HG03439 (cell line): ENCODE measurements at regions not wholly inside any gene's neighbourhood (a gene's known extent, or its start where the extent isn't known, plus 50 kb on each side); places are given as distances from the start of the nearest gene placed in this dataset.
"Not testable (repeated sequence)": the region's sequence is repeated elsewhere in the genome, so short reads cannot be mapped to it uniquely, and the experiment has no call there.

Experiments used
- ATAC-seq: cut with Tn5 transposase; IDR thresholded peaks from one replicate; pipeline ENCODE4 v1.9.1; 2021; ENCODE audit warnings: mild to moderate bottlenecking, moderate library complexity; ENCODE audit not compliant: unreplicated experiment

DNA sequence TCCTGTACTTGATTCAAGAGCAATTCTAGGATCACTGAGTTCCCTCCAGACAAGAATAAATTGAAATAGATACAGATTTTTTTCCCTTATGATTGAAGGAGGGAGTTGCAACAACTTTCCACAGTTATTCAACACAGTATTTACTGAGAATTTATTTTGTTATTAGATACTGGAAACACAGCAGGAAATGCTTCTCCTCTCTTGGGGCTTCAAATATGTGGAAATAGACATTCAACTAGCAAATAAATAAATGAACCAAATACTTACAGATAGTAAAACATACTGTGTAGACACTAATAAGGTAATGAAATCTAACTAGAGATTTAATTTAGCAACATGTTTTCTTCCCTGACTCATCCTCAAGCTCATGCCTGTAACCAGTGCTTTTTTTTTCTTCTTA, 169.2 kb downstream of the LNPK start:
- ATAC-seq, result no peak

DNA sequence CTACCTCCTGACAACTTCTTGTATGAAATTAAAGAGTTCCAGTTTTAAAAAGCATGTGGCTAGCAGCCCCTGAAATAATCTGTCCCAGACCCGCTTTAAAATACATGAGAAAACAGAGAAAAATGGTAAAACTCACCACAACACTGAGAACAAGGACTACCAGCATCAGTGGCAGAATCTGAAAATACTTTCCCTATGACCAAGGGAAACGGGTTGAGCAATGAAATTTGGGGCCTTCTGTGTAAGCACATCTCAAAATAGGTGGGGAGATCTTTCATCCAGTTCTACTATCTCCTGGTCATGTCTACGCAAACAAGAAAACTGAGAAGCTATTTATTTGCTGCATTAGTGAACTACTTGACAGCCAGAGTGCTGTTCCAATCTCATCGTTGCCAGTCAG, 172.3 kb downstream of the LNPK start:
- no peak for ATAC-seq

DNA sequence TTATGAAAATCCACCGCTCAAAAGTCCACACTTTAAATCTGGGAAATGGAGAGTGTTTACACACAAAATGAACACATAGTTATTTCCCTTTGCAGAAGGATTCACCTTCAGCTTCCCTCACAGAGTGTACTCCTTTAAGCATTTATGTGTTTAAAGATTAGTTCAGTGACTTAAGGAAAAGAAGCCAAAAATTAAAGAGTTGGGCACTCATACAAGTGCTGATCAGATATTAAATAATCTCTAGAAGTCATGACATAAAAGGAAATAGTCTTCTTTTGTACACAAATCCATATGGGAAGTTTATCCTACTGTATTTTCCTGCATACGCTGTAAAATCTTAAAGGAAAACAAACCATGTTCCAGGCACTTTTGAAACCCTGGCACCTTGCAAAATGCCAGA, 174.2 kb downstream of the LNPK start:
- no peak for ATAC-seq

DNA sequence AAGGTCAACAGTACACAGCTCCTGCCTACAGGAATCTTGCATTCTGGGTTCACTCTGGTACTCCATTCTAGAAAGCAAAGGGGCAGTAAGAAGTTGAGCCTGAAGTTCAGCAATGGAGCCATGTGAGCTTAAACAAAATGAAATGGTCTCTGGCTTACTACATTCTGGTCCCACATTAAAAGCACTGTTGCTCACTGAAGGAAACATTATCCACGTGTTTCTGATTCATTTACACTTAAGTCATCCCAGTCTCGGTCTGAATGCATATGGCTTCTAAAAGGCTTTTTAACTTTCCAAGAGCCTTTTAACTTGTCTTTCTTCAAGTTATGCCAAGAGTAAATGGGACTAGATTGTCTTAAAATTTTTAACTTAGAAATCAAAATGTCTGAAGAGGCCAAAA, 177.8 kb downstream of the LNPK start:
- ATAC-seq, result no peak

DNA sequence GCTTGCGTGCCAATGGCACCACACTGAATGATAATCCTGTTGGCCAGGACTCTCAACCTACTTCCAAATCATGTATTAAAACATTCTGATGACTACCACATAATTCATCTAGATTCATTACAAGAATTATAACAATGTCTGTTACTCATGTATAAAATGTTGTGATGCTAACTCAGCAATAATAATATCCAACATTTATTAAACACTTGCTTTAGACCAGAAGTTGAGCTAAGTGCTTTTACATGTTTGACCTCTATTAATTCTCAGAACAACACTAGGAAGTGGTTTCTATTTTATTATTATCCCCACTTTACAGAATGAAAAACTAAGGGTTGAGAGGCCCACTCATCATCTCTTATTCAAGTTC, 178.4 kb downstream of the LNPK start:
- ATAC-seq, result no peak

DNA sequence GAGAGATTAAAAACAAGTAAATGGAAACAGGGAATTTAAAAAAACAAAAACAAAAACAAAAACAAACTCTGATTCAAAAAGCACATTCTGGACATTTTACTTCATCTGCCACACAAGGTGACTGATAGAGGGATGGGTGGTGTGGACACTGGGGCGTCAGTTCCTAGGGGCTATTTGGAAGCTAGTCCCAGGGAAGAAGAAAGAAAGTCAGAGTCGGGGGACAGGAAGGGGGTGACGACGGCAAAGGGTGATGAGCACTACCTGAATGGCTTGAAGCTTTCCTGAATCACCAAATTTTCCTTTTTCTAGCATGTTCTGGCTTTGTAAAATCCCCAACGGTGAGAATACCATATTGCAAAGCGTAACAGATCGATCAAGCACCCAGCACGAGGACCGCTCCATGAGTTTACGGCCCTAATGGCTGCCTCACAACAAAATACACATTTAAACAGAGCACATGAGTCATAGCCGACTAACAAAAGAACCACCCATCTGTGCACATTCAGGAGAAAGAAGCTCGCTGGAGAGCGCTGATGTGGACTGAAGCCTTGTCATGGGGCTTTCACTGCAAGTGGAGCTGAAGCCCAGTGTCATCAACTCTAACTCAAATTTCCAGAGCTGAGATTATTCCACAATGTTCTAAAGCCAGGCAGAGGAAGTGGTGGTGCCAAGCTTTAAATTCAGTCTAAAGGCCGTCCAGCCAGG, 178.9 kb downstream of the LNPK start:
- ATAC-seq, result no peak

DNA sequence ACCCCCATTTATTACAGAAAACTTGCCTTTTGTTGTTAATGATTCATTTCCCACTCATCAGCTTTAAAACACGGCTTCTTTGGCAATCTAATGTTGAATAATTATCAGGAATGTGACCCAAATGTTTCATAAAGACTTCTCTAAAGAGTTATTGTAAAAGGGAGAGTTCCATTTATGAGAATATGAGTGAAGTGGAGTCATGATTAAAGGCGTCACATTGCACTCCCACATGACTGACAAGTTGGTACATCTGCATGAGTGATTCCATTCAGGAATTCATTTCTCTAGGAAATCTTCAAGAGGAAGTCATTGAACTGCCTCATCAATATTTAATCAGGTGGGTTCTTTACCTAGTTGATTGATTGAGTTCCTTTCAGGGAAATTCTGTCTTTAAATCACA, 184.8 kb downstream of the LNPK start:
- ATAC-seq, result no peak

DNA sequence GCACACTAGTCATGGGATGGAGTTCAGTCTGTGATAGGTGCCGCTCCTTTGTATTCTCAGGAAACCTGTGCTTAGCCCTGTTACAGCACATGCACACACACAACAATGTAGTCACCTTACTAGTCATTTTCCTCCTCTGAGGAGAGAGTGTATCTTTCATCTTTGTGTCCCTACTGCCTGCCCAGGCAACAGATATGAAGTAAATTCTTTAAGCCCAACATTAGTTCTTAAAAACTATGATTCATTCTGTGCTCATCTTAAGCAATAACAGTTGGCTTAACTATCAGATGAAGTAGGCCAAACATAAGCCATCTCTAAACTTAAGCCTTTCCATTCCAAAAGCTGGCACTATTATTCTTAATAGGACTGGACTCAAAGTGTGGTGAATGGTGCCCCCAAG, 186.5 kb downstream of the LNPK start:
- ATAC-seq, result no peak

DNA sequence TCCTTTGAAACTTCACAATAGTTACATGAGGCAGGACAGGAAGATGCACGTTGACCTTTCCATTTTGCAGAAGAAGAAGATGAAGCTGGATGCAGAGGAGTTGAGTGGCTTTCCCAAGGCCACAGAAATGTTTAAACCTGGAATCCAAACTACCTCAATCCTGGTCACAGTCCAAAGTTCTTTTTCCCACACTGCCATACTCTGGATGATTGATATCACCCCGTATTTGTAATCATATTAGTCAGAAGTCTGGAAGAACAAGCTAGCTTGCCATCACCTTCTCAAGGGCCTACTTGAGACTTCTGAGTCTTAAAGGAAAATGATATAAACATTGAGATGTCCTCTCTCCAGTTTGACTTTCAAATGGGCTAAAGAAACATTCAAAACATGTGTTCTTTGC, 190.1 kb downstream of the LNPK start:
- ATAC-seq, result no peak

DNA sequence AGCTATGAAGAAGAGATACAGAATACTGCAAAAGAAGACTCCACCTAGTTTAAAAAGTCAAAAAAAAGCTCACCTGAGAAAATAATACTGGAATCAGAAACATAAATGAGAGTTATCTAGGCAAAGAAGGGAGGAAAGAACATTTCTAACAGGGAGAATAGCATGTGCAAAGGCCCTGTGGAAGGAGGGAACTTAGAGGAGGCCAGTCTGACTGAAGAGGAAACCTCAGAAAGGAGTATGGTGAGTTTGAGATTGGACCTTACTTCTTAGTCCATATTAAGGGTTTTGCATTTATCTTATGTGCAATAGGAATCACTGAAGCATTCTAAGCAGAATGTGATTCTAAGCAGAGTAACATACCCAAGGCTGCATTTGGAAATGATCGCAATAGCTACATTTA, 193.2 kb downstream of the LNPK start:
- no peak for ATAC-seq

DNA sequence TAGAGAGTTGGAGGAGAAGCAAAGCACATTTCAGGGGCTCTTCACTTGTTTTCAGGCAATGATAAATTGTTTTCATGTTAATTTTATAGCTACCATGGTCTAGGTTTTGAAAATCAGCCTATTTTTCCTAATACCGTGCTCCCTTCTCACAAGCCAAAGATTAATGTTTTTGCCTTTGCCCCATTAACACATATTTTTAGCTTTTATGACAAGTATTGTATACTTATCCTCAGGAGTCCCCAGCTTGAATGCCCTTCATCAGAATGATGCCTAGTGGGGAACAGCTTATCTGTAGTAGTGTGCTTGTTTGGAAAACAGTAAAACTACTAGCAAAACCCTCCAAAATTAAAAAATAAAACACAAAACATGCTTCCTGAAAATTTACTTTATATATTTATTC, 194.0 kb downstream of the LNPK start:
- ATAC-seq, result no peak

DNA sequence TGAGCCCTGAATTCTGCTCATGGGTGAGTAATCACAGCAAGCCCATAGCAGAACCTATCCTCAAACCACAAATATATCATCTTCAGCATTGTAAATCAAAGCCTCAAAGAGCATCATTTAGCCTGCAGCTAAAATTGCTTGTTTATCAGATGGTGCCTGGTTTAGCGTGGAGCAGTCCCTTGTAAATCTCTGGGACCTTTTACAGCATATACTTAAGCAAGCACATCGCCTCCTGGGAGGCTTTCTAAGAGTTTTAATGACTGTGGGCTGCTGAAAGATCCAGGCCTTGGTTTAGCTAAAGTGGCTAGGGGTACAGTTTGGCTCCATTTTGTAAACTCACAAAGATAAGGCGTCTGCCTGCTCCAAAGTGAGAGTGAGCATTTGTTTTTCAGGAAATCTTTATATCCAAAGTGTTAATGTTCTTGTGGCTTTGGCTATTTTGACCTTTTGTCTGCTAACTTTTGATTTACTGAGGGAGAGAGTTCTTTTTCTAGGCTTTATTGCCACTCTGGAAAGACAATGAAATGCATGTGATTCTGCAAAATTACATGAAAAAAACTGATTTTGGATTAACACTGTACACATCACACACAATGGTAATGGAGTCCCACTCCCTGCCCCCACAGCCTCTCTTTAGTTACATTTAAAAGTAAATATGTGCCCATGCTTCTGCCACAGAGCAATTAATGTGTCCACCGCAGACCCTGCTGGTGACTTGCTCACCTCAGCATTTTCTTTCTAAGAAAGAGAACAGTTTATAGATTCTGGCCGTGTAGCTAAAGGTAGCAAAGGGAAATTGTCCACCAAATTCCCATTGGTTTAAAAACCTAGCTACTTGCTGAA, 194.8 kb downstream of the LNPK start:
- ATAC-seq, result no peak

DNA sequence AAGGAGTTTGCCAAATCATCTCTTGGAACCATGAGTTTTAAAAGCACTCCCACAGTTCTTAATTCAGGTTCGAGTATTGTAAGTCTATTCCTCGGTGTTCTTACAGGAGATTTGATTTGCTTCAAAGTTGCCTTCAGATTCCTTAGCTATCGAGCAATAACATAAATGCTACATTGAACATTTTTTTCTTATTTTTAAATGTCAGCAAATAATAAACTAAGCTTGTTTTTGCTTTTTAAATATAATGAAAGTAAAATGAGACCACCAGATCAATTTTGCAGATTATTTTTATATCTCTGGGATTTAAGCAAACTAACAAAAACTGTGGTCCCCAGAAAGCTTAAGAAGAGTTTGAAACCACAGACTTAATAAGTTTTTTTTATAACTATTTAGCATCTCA, 195.5 kb downstream of the LNPK start:
- ATAC-seq, result no peak

DNA sequence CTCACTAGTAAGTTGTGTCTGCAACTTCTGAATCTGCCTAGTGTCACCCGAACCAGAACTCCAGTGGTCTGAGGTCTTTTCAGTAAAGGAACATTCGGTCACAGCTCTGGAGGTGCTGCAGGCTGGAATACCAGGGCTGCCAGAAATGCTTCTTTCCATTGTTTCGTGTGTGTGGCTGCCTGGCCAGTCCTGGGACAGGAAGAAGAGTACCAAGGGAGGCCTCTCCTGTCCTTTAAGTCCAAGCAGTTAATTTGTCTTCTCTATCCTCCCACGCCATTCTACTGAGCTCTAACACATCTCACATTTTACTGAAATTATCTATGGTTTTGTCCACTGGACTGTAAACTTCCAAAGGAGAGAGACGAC, 196.0 kb downstream of the LNPK start:
- ATAC-seq, result no peak

DNA sequence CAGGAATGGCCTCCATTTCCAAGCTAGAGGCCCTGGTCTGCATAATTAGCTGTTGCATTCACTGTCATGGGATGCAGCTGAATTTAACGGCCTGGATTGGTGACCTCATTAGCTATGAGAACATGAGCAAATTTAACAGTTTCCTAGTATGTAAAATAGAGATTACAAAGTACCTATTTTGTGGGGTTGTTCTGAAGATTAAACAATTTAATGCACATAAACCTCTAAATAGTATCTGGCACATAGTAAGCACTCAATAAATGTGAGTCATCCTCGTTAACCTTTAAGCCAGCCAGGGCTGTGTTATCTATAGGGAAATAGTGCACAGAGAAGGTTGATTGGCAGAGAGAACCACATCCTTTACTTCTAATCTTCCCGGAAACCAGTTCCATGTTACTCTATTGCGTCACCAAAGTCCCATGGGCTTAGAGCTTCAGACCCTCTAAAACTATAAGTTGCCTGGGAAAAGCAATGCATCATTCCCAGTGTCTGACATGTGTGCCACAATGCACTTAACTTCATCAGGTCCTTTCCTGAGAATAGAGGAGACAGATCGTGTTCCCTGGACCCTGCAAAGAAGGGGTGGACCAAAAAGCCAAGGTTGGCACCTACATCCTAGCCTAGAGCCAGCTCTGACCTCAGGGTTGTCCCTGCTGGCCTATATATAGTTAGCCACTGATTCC, 196.5 kb downstream of the LNPK start:
- ATAC-seq, result no peak

DNA sequence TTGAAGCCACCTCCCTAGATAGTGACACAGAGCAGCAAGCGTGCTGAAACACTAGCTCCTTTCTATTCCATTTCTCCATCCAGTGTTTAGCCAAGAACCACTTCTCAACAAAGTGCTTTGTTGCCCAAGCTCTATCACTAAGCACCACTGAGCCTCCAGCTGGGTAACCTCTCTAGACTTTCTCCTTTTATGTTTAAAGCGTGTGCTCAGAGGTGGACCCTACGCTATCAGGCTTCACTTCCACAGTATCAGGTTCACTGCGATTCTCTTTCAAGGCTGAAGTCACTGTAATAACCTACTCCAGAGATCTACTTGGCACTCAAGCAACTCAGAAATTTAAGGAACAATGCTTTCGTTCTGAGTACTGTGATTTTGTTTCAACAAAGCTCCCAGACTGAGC, 197.9 kb downstream of the LNPK start:
- ATAC-seq, result no peak

DNA sequence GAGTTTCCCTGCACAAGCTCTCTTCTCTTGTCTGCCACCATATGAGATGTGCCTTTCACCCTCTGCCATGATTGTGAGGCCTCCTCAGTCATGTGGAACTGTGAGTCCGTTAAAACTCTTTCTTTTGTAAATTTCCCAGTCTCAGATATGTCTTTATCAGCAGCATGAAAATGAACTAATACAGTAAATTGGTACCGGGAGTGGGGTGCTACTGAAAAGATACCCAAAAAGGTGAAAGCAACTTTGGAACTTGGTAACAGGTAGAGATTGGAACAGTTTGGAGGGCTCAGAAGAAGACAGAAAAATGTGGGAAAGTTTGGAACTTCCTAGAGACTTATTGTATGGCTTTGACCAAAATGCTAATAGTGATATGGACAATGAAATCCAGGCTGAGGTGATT, 205.6 kb downstream of the LNPK start:
- ATAC-seq, result not testable (repeated sequence)

DNA sequence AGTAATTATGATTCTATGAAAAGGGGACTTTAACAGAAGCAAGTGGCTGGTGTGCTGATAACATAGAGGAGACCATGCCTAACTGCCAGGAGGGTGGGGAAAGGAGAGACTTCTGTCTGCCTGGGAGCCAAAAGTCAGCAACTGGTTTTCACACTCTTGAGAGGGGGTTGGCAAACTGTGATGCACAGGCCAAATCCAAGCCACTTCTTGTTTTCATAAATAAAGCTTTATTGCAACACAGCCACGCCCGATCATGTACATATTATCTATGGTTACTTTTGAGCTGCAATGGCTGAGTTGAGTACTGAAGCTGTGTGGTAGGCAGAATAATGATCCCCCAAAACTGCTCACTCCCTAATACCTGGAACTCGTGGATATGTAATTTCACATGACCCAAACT, 208.4 kb downstream of the LNPK start:
- ATAC-seq, result no peak

DNA sequence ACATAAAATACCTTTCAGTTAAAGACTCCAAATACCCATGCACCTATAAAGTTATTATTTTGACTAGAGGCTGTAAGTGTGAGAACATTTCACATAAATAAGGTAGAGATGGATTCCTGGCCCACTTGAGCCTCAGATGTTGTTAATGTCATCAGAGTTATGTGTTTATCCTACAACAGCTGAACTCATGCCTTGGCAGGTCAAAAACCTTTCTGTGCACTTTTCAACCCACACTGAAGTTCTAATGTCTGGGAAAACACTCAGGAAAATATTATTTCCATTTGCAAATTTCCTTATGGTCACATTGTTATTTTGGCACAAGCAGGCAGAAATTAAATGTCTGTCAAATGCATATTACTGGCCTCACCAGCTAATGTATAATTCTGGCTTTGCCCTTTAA, 209.2 kb downstream of the LNPK start:
- no peak for ATAC-seq

DNA sequence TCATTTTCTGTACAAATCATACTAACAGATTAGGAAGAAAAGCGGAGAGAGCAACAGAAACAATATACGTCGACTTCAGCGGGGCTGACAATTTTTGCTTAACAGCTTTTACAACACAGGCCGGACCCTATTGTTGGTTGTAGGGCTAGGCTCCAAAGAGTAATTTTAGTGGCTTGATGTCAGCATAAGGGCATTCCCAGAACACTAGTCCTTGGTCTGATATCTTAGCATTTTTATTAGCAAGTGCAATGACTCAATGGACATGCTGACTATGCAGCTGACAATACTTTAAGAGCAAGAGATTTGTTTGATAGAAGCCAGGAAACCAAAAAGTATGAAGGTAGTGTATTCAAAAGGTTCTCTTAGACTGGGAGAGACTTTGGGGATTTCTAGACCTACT, 209.9 kb downstream of the LNPK start:
- no peak for ATAC-seq

DNA sequence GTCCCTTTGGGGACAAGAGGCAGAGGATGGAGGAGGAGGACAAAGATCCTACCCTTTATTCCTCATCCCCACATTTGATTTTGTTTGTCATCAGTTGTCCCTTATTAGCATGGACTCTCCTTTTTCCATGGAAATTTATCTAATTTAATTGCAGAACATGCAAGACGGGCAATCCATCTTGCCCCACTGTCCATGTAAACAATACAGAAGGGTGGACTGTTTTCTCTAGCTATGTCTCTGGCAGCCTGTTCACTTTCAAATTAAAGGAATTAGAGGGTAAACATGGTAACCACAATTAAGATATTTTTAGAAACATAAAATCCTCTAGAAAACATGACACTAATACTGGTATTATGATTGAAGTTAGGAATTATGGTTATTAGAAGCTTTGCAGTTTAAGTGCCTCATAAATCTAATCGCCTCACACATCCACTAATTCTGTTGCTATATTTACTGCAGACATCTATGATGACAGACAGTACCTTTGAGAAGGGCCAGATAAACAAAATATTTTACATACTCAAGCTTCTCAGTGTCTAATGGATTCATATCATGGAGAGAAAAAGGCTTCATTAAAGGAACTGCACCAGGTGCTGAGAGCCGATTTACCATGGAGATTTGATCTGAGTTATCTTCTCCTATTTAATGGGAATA, 215.5 kb downstream of the LNPK start:
- no peak for ATAC-seq

DNA sequence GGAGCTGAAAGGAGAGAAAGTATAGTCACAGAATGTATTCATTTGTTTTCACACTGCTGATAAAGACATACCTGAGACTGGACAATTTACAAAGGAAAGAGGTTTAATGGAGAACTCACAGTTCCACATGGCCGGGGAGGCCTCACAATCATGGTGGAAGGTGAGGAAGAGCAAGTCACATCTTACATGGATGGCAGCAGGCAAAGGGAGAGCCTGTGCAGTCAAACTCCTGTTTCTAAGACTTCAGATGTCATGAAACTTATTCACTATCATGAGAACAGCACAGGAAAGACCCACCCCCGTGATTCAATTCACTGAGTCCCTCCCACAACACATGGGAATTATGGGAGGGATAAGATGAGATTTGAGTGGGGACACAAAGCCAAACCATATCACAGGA, 224.7 kb downstream of the LNPK start:
- ATAC-seq, result not testable (repeated sequence)
